Mucosa of stomach (tissue), 1 donor: ENCODE measurements at regions not wholly inside any gene's neighbourhood (a gene's known extent, or its start where the extent isn't known, plus 50 kb on each side); places are given as distances from the start of the nearest gene placed in this dataset.
"Not testable (repeated sequence)": the region's sequence is repeated elsewhere in the genome, so short reads cannot be mapped to it uniquely, and the experiment has no call there.

ENCODE experiments used
- H3K27me3 ChIP-seq: one replicate; pipeline ENCODE4 v1.7.0; 2013; ENCODE audit warnings: mild to moderate bottlenecking, low read length; ENCODE audit not compliant: control insufficient read depth, insufficient read depth
- H3K36me3 ChIP-seq: one replicate; pipeline ENCODE4 v1.7.0; 2013; ENCODE audit warnings: low read length; ENCODE audit not compliant: control insufficient read depth, insufficient read depth
- H3K4me1 ChIP-seq: one replicate; pipeline ENCODE4 v1.7.0; 2013; ENCODE audit warnings: mild to moderate bottlenecking, low read length; ENCODE audit not compliant: control insufficient read depth, insufficient read depth
- H3K4me3 ChIP-seq: one replicate; pipeline ENCODE4 v1.7.0; 2013; ENCODE audit warnings: low read length
- H3K9ac ChIP-seq: one replicate; pipeline ENCODE4 v1.7.0; 2013; ENCODE audit warnings: mild to moderate bottlenecking, low read length, moderate library complexity
- H3K9me3 ChIP-seq: one replicate; pipeline ENCODE4 v1.7.0; 2013; ENCODE audit warnings: mild to moderate bottlenecking, low read length, moderate library complexity; ENCODE audit not compliant: control insufficient read depth
- donor health status: Pancreatic carcinoma.

GRCh38 chr6:167476844-167477595 is 152.1 kb downstream of the TTLL2 start:
- H3K36me3 ChIP-seq: no peaks in the 10 kb centered on the region
- no peaks in the 10 kb centered on the region for H3K9me3 ChIP-seq
- peaks cover 4% of the 10 kb centered on the region for H3K27me3 ChIP-seq
- H3K9ac ChIP-seq: no peak overlapping the region
- no peak overlapping the region for H3K4me3 ChIP-seq
- peaks cover 5% of the 10 kb centered on the region for H3K4me1 ChIP-seq

GRCh38 chr6:167477688-167478087 is 152.8 kb downstream of the TTLL2 start:
- no peak overlapping the region for H3K9ac ChIP-seq
- no peaks in the 10 kb centered on the region for H3K27me3 ChIP-seq
- H3K4me3 ChIP-seq: no peak overlapping the region
- H3K36me3 ChIP-seq: no peaks in the 10 kb centered on the region
- H3K9me3 ChIP-seq: no peaks in the 10 kb centered on the region
- H3K4me1 ChIP-seq: peaks cover 5% of the 10 kb centered on the region

DNA sequence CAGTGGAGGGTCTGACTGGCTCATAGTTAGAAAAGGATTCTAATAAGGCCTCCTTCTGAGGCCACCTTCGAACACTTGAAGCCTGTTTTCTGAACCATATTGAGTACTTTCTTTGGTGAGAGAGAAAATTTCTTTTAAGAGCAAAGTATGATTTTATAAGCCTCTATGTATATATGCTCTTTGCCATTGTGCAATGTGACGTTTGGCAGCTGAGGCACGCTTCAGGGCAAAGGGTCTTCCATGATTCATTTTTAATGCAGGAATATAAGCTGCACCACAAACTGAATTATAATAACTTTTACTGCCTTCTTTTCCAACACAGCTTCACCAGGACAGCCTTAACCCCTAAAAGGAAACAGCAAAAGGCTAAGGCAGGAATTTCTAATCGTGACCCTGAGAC is 154.4 kb downstream of the TTLL2 start:
- Histone ChIP-seq H3K36me3 (no peaks in the 10 kb centered on the region), H3K4me3 (no peak overlapping the region), H3K9ac (no peak overlapping the region), H3K9me3 (no peaks in the 10 kb centered on the region), H3K4me1 (peaks cover 5% of the 10 kb centered on the region), H3K27me3 (no peaks in the 10 kb centered on the region)

- H3K9me3 ChIP-seq: no peaks in the 10 kb centered on the region
- H3K27me3 ChIP-seq: no peaks in the 10 kb centered on the region
- no peaks in the 10 kb centered on the region for H3K36me3 ChIP-seq
- no peak overlapping the region for H3K4me3 ChIP-seq
- no peak overlapping the region for H3K9ac ChIP-seq
- peaks cover 5% of the 10 kb centered on the region for H3K4me1 ChIP-seq
Observed at GRCh38 chr6:167479901-167480648, 155.2 kb downstream of the TTLL2 start.

- no peaks in the 10 kb centered on the region for H3K36me3 ChIP-seq
- H3K27me3 ChIP-seq: no peaks in the 10 kb centered on the region
- no peaks in the 10 kb centered on the region for H3K9me3 ChIP-seq
- H3K4me1 ChIP-seq: peaks cover 5% of the 10 kb centered on the region
- H3K4me3 ChIP-seq: no peak overlapping the region
- no peak overlapping the region for H3K9ac ChIP-seq
Observed at GRCh38 chr6:167481307-167481926, 156.5 kb downstream of the TTLL2 start.

DNA sequence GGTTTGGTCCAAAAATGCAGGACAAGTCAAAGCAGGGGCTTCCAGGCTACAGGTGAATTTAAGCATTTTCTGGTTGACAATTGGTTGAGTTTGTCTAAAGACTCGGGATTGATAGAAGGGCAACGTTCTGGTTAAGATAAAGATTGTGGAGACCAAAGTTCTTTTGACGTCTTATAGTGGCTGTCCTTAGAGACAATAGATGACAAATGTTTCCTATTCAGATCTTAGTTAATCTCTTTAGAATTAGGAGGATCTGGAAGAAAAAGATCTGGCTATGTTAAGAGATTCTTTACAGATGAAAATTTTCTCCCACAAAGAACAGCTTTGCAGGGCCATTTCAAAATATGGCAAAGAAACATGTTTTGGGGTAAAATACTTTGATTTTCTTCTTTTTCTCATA is 157.9 kb downstream of the TTLL2 start:
- H3K9me3 ChIP-seq, H3K9ac ChIP-seq, H3K4me1 ChIP-seq, H3K4me3 ChIP-seq, H3K27me3 ChIP-seq, H3K36me3 ChIP-seq: not testable (repeated sequence)

- Histone ChIP-seq H3K27me3 (no peaks in the 10 kb centered on the region), H3K4me1 (no peaks in the 10 kb centered on the region), H3K4me3 (no peak overlapping the region), H3K9me3 (no peaks in the 10 kb centered on the region), H3K36me3 (no peaks in the 10 kb centered on the region), H3K9ac (no peak overlapping the region)
Observed at GRCh38 chr6:167485186-167485978, 160.5 kb downstream of the TTLL2 start.

DNA sequence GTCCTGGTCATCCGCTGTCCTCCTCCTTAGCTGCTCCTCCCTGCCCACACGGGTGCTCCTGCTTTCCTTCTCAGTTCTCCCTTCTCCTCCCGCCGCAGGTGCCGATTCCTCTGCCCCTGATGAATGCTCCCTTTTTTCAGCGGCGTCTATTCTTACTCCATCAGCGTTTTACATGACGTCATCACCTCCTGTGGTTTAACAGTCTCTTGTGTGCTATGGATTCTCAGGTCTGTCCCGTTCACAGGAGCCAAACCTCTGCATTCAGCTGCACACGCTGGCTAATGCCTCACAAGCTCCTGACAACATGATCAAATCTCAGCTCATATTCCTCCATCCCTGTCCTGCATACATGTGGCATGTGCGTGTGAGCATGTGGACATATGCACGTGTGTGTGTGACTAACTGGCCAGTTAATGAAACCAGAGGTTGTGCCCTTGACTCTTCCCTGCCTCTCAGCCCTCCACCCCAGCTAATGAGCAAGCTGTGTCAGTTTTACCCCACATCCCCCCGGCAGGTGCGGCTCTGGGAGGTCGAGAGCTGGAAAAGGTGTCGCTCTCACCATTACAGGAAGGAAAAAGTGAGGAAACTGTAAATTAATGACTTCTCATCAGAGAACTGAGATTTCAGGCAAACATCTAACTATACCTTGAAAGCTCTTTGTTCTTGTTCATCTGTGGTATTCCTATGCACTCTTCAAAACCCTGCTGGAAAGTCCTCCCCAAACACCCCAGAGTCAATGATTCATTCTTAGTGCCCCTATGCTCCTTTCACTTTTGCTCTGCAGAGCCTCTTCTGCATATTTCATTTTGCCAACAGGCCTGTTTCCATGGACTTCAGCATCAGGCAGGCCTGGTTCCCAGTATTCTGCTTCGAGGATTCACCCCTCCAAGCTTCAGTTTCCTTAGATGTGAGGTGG is 163.1 kb downstream of the TTLL2 start:
- Histone ChIP-seq H3K36me3 (no peaks in the 10 kb centered on the region), H3K4me1 (peaks cover 10% of the 10 kb centered on the region), H3K27me3 (peaks cover 7% of the 10 kb centered on the region), H3K4me3 (no peak overlapping the region), H3K9ac (no peak overlapping the region), H3K9me3 (no peaks in the 10 kb centered on the region)

- Histone ChIP-seq H3K9me3 (no peaks in the 10 kb centered on the region), H3K4me3 (no peak overlapping the region), H3K27me3 (peaks cover 9% of the 10 kb centered on the region), H3K9ac (no peak overlapping the region), H3K36me3 (no peaks in the 10 kb centered on the region), H3K4me1 (peaks cover 10% of the 10 kb centered on the region)
Observed at GRCh38 chr6:167491438-167492099, 166.7 kb downstream of the TTLL2 start.

GRCh38 chr6:167492100-167492449 is 167.2 kb downstream of the TTLL2 start:
- Histone ChIP-seq H3K9me3 (no peaks in the 10 kb centered on the region), H3K4me3 (no peak overlapping the region), H3K9ac (no peak overlapping the region), H3K4me1 (peaks cover 10% of the 10 kb centered on the region), H3K27me3 (peaks cover 13% of the 10 kb centered on the region), H3K36me3 (no peaks in the 10 kb centered on the region)

GRCh38 chr6:167493310-167493709 is 168.4 kb downstream of the TTLL2 start:
- peaks cover 13% of the 10 kb centered on the region for H3K27me3 ChIP-seq
- H3K9me3 ChIP-seq: no peaks in the 10 kb centered on the region
- no peak overlapping the region for H3K9ac ChIP-seq
- peaks cover 10% of the 10 kb centered on the region for H3K4me1 ChIP-seq
- H3K4me3 ChIP-seq: no peak overlapping the region
- no peaks in the 10 kb centered on the region for H3K36me3 ChIP-seq
